Gastrocnemius medialis (tissue), 4 donors: ENCODE measurements at regions not wholly inside any gene's neighbourhood (a gene's known extent, or its start where the extent isn't known, plus 50 kb on each side); places are given as distances from the start of the nearest gene placed in this dataset.

Experiments used
- POLR2A ChIP-seq, 2 donors: fragments of 450-650 bp; IDR thresholded peaks; one replicate each; pipeline ENCODE4 v1.6.1; 2017; ENCODE audit warnings: antibody characterized with exemption in 2 of 2, mild to moderate bottlenecking in 2 of 2, moderate library complexity in 2 of 2
- TF ChIP-seq, protein P1 (sequence below), 5 experiments: fragments of 450-650 bp in 3 of 5; fragments of 200-600 bp in 2 of 5; sonication (generic) in 2 of 5; IDR thresholded peaks in 4 of 5; conservative IDR thresholded peaks in 1 of 5; 1 replicate in 4 of 5; 2 replicates in 1 of 5; pipeline ENCODE4 v1.5.1; 2016 to 2019; ENCODE audit warnings: antibody characterized with exemption in 5 of 5, mild to moderate bottlenecking in 3 of 5, moderate library complexity in 3 of 5

DNA sequence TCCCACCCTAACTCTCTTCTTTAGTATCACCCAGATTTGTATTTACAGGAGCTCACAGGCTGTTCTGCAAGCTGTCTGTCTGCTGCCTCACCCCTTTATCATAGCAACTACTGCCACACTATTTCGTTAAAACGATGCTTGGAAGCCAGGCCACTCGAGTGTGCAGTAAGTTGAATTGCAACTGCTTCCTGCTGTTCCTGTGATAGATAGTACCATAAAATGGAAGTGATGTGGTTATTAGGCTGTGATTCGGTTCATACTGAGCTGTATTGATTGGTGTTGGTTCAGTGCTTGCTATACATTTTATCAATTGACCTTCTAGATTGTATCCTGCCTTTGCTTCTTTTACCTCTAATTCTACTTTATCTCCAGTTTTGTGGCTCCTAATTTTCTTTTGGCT, 325.4 kb downstream of the RNF144B start:
- no peak for TF ChIP-seq POLR2A (IDR thresholded peaks at IDR 0.05)
- TF ChIP-seq, protein P1, sequence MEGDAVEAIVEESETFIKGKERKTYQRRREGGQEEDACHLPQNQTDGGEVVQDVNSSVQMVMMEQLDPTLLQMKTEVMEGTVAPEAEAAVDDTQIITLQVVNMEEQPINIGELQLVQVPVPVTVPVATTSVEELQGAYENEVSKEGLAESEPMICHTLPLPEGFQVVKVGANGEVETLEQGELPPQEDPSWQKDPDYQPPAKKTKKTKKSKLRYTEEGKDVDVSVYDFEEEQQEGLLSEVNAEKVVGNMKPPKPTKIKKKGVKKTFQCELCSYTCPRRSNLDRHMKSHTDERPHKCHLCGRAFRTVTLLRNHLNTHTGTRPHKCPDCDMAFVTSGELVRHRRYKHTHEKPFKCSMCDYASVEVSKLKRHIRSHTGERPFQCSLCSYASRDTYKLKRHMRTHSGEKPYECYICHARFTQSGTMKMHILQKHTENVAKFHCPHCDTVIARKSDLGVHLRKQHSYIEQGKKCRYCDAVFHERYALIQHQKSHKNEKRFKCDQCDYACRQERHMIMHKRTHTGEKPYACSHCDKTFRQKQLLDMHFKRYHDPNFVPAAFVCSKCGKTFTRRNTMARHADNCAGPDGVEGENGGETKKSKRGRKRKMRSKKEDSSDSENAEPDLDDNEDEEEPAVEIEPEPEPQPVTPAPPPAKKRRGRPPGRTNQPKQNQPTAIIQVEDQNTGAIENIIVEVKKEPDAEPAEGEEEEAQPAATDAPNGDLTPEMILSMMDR (IDR thresholded peaks at IDR 0.05 in 4 of 5, conservative IDR thresholded peaks at IDR 0.05 in 1 of 5): no peak
